ENCODE measurements at regions not wholly inside any gene's neighbourhood (a gene's known extent, or its start where the extent isn't known, plus 50 kb on each side); places are given as distances from the start of the nearest gene placed in this dataset.

DNA sequence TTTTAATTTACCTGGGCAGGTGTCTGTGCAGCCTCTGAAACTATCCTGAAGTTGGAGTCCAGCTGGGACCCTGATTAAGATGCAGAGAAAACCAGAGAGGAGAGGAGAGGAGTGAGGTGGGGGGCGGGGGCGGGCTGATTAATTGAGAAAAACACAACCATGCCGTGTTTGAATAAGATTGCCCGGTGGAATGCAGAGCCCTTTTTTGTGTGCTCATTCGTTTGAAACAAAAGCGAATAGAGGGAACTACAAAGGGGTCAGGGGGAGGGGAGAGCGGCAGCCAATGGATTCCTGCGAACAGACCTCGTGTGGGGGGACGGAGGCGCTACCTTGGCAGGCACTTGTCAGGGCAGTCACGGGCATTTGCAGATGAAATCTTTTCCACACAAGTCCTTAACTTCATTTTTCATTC is 355.8 kb downstream of the SOX9 start:
- TF ChIP-seq, protein P1, sequence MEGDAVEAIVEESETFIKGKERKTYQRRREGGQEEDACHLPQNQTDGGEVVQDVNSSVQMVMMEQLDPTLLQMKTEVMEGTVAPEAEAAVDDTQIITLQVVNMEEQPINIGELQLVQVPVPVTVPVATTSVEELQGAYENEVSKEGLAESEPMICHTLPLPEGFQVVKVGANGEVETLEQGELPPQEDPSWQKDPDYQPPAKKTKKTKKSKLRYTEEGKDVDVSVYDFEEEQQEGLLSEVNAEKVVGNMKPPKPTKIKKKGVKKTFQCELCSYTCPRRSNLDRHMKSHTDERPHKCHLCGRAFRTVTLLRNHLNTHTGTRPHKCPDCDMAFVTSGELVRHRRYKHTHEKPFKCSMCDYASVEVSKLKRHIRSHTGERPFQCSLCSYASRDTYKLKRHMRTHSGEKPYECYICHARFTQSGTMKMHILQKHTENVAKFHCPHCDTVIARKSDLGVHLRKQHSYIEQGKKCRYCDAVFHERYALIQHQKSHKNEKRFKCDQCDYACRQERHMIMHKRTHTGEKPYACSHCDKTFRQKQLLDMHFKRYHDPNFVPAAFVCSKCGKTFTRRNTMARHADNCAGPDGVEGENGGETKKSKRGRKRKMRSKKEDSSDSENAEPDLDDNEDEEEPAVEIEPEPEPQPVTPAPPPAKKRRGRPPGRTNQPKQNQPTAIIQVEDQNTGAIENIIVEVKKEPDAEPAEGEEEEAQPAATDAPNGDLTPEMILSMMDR (IDR thresholded peaks at IDR 0.05; ENCODE audit: unreplicated experiment), result no peak
- Mint-ChIP-seq H3K27me3 (ENCODE audit: unreplicated experiment) (no peaks in the 10 kb centered on the region), H3K4me3 (ENCODE audit: unreplicated experiment) (no peak overlapping the region), H3K36me3 (ENCODE audit: low read depth, unreplicated experiment) (no peaks in the 10 kb centered on the region), H3K27ac (ENCODE audit: unreplicated experiment) (no peak overlapping the region), H3K9me3 (ENCODE audit: unreplicated experiment) (no peaks in the 10 kb centered on the region), H3K4me1 (ENCODE audit: unreplicated experiment) (no peaks in the 10 kb centered on the region)
- no peak for DNase-seq (ENCODE audit: low spot score)

DNA sequence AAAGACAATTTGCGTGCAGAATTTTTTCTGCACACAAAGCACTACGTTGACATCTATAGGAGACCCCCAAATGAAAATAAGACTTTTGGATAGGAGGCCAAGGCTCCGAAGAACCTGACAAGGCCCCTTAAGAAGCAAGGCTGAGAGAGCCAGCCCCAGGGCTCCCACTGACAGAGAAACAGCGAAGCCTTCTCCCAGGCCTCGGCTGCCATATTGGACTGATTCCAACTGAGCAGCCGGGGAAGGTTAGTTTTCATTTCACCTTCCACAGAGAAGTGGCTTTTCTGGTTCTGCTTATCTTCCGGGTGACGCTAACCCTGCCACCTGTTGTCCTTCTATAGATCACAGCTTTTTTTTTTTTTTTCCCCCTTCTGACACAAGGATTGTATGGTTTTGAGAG is 356.7 kb downstream of the SOX9 start:
- DNase-seq (ENCODE audit: low spot score), result no peak
- Mint-ChIP-seq H3K9me3 (ENCODE audit: unreplicated experiment) (no peaks in the 10 kb centered on the region), H3K4me1 (ENCODE audit: unreplicated experiment) (no peaks in the 10 kb centered on the region), H3K27me3 (ENCODE audit: unreplicated experiment) (no peaks in the 10 kb centered on the region), H3K36me3 (ENCODE audit: low read depth, unreplicated experiment) (no peaks in the 10 kb centered on the region), H3K27ac (ENCODE audit: unreplicated experiment) (no peak overlapping the region), H3K4me3 (ENCODE audit: unreplicated experiment) (no peak overlapping the region)
- TF ChIP-seq, protein P1 (IDR thresholded peaks at IDR 0.05; ENCODE audit: unreplicated experiment), result no peak

DNA sequence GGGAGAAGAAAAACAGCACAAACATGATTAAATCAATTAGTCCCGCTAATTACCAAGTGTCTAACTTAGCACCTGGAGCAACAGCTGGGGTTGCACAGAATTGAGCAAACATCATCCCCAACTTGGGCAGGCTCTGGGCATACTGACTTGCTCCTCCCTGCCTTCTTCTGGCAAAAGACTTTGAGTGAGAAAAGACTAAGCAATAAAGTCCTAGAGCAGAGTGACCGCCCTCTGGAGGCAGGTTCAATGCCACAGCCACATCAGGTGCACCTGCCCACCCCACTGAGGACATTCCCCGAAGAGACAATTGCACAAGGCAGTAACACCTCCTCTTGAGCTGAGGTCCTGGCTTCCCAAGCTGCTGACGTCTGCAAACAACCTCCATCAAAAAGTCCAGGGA is 358.3 kb downstream of the SOX9 start:
- no peak for DNase-seq (ENCODE audit: low spot score)
- Mint-ChIP-seq H3K27me3 (ENCODE audit: unreplicated experiment) (no peaks in the 10 kb centered on the region), H3K4me1 (ENCODE audit: unreplicated experiment) (no peaks in the 10 kb centered on the region), H3K27ac (ENCODE audit: unreplicated experiment) (no peak overlapping the region), H3K4me3 (ENCODE audit: unreplicated experiment) (no peak overlapping the region), H3K36me3 (ENCODE audit: low read depth, unreplicated experiment) (no peaks in the 10 kb centered on the region), H3K9me3 (ENCODE audit: unreplicated experiment) (peaks cover 5% of the 10 kb centered on the region)
- TF ChIP-seq, protein P1 (IDR thresholded peaks at IDR 0.05; ENCODE audit: unreplicated experiment), result no peak

DNA sequence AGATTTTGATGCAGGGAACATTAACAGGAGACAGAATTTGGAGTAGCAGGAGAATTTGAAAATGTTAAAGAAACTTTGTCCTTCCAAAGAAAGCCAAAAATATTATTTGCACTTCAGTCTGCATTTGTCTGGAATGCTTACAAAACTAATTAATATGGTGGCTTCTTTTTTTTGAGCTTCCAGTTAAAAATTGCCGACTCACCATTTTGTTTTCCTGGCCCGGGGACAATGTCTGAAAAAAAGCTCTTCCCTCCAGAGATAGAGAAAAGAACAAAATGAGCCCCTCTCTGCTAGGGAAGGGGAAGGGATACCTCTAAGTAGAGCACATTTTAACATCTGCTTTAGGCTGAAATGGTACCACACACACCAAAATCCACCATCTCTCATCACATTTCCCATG is 360.8 kb downstream of the SOX9 start:
- TF ChIP-seq, protein P1 (IDR thresholded peaks at IDR 0.05; ENCODE audit: unreplicated experiment), result no peak
- no peak overlapping the region for H3K4me3 Mint-ChIP-seq (ENCODE audit: unreplicated experiment)
- no peaks in the 10 kb centered on the region for H3K36me3 Mint-ChIP-seq (ENCODE audit: low read depth, unreplicated experiment)
- DNase-seq (ENCODE audit: low spot score), result no peak
- H3K4me1 Mint-ChIP-seq (ENCODE audit: unreplicated experiment), result no peaks in the 10 kb centered on the region
- no peak overlapping the region for H3K27ac Mint-ChIP-seq (ENCODE audit: unreplicated experiment)
- peaks cover 5% of the 10 kb centered on the region for H3K9me3 Mint-ChIP-seq (ENCODE audit: unreplicated experiment)
- H3K27me3 Mint-ChIP-seq (ENCODE audit: unreplicated experiment), result no peaks in the 10 kb centered on the region

DNA sequence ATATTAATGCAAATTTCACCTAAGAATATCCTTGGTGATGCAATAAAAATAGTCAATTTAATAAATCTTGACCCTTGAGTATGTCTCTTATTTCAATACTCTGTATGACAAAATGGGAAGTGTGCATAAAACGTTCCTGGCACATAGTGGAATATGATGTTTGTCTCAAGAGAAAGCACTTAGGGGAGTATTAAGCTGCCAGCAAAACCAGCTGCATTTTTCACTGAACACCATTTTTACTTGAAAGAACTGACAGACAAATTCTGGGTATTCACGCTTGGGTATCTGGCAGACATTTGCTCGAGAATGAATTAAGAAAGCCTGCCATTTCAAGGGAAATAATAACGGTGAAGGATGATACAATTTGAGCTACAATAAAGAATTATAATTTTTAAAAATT is 364.8 kb downstream of the SOX9 start:
- TF ChIP-seq, protein P1 (IDR thresholded peaks at IDR 0.05; ENCODE audit: unreplicated experiment), result no peak
- DNase-seq (ENCODE audit: low spot score), result no peak
- H3K36me3 Mint-ChIP-seq (ENCODE audit: low read depth, unreplicated experiment), result no peaks in the 10 kb centered on the region
- H3K4me3 Mint-ChIP-seq (ENCODE audit: unreplicated experiment), result no peak overlapping the region
- H3K27ac Mint-ChIP-seq (ENCODE audit: unreplicated experiment), result no peak overlapping the region
- H3K27me3 Mint-ChIP-seq (ENCODE audit: unreplicated experiment), result peaks cover 2% of the 10 kb centered on the region
- H3K4me1 Mint-ChIP-seq (ENCODE audit: unreplicated experiment), result no peaks in the 10 kb centered on the region
- peaks cover 5% of the 10 kb centered on the region for H3K9me3 Mint-ChIP-seq (ENCODE audit: unreplicated experiment)
